ENCODE measurements at regions not wholly inside any gene's neighbourhood (a gene's known extent, or its start where the extent isn't known, plus 50 kb on each side); places are given as distances from the start of the nearest gene placed in this dataset.

DNA sequence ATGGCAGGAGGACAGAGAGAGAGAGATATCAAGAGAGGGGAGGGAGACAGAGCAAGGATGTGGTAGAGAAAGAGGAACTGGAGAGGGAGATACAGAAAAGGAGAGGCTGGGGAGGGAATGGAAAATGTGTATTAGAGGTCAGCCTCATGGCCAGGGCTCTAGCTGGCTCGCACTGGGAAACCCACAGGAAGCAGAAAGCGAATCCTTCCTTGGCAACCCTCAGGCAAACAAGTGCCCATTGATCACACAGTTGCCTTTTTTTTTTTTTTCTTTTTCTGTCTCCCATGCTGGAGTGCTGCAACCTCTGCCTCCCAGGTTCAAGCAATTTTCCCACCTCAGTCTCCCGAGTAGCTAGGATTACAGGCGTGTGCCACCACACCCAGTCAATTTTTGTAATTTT lies 391.2 kb downstream of the TYW1 start:
- TF ChIP-seq CTCF (IDR thresholded peaks at IDR 0.05), result no peak
- no peak for TF ChIP-seq POLR2A (IDR thresholded peaks at IDR 0.05)
